ENCODE measurements at regions not wholly inside any gene's neighbourhood (a gene's known extent, or its start where the extent isn't known, plus 50 kb on each side); places are given as distances from the start of the nearest gene placed in this dataset.

- TF ChIP-seq CTCF (IDR thresholded peaks at IDR 0.05; ENCODE audit: low read depth, low read length) (no peak), EZH2phosphoT487 (IDR thresholded peaks at IDR 0.05; ENCODE audit: low read depth) (no peak)
Measured at GRCh38 chr5:105730982-105731381, 1939.8 kb downstream of the EFNA5 start.
